HL-60 (cell line): ENCODE measurements at regions not wholly inside any gene's neighbourhood (a gene's known extent, or its start where the extent isn't known, plus 50 kb on each side); places are given as distances from the start of the nearest gene placed in this dataset.

Experiments used
- DNase-seq, 2 experiments: peaks; one replicate each; pipeline ENCODE4 v3.0.0-alpha.2; 2010 to 2020; ENCODE audit warnings: low read depth in 1 of 2, low spot score in 1 of 2
- H3K27ac ChIP-seq: fragments of 250-450 bp; sonication (Bioruptor Pico); replicated peaks from 2 replicates; pipeline ENCODE4 v1.5.1; 2020; ENCODE audit warnings: mild to moderate bottlenecking, moderate library complexity
- H3K27me3 ChIP-seq: fragments of 250-450 bp; sonication (Bioruptor Pico); 2 replicates; pipeline ENCODE4 v1.5.1; 2021; ENCODE audit warnings: mild to moderate bottlenecking, moderate library complexity; ENCODE audit not compliant: insufficient read depth, poor library complexity, severe bottlenecking
- H3K4me3 ChIP-seq: replicated peaks from 2 replicates; pipeline ENCODE4 v1.5.1; 2011; ENCODE audit warnings: mild to moderate bottlenecking, control low read depth, low read length; ENCODE audit not compliant: insufficient read depth
- GABPA ChIP-seq: IDR thresholded peaks from 2 replicates; pipeline ENCODE4 v1.6.1; 2012; ENCODE audit warnings: low read depth
- POLR2AphosphoS5 ChIP-seq: IDR thresholded peaks from 2 replicates; pipeline ENCODE4 v1.6.1; 2012; ENCODE audit warnings: low read depth
- SPI1 ChIP-seq: IDR thresholded peaks from 2 replicates; pipeline ENCODE4 v1.6.1; 2012; ENCODE audit warnings: low read depth, mild to moderate bottlenecking, borderline replicate concordance
- TF ChIP-seq, protein P1 (sequence below): IDR thresholded peaks from one replicate; pipeline ENCODE4 v1.5.1; 2011; ENCODE audit warnings: low read length, control low read depth, inconsistent platforms; ENCODE audit not compliant: insufficient read depth
- TF ChIP-seq, protein P2 (sequence below): IDR thresholded peaks from 2 replicates; pipeline ENCODE4 v1.6.1; 2012; ENCODE audit warnings: low read depth; ENCODE audit not compliant: insufficient replicate concordance

DNA sequence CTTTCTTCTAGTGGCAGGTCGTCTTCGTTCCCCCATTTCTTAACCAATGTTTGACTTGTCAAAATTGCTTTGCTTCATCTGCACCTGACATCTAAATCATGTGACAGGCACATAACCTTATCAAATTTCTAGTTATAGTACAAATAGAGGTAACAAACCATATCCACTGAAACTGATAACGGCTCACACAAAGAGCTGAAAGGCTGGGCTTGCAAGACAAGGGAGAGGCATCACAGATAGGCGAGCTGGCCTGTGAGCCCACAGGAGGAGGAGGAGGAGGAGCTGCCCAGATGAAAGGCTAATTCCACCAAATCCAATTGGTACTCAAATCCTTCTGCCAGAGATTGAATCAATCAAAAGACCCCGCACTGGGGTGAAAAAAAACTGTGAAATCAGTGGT, 80.2 kb upstream of the NEBL start:
- Histone ChIP-seq H3K4me3 (no peak overlapping the region), H3K27me3 (no peaks in the 10 kb centered on the region), H3K27ac (no peak overlapping the region)
- DNase-seq: no peak
- TF ChIP-seq GABPA (no peak), SPI1 (no peak), POLR2AphosphoS5 (no peak)
- TF ChIP-seq, protein P1, sequence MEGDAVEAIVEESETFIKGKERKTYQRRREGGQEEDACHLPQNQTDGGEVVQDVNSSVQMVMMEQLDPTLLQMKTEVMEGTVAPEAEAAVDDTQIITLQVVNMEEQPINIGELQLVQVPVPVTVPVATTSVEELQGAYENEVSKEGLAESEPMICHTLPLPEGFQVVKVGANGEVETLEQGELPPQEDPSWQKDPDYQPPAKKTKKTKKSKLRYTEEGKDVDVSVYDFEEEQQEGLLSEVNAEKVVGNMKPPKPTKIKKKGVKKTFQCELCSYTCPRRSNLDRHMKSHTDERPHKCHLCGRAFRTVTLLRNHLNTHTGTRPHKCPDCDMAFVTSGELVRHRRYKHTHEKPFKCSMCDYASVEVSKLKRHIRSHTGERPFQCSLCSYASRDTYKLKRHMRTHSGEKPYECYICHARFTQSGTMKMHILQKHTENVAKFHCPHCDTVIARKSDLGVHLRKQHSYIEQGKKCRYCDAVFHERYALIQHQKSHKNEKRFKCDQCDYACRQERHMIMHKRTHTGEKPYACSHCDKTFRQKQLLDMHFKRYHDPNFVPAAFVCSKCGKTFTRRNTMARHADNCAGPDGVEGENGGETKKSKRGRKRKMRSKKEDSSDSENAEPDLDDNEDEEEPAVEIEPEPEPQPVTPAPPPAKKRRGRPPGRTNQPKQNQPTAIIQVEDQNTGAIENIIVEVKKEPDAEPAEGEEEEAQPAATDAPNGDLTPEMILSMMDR: no peak
- TF ChIP-seq, protein P2, sequence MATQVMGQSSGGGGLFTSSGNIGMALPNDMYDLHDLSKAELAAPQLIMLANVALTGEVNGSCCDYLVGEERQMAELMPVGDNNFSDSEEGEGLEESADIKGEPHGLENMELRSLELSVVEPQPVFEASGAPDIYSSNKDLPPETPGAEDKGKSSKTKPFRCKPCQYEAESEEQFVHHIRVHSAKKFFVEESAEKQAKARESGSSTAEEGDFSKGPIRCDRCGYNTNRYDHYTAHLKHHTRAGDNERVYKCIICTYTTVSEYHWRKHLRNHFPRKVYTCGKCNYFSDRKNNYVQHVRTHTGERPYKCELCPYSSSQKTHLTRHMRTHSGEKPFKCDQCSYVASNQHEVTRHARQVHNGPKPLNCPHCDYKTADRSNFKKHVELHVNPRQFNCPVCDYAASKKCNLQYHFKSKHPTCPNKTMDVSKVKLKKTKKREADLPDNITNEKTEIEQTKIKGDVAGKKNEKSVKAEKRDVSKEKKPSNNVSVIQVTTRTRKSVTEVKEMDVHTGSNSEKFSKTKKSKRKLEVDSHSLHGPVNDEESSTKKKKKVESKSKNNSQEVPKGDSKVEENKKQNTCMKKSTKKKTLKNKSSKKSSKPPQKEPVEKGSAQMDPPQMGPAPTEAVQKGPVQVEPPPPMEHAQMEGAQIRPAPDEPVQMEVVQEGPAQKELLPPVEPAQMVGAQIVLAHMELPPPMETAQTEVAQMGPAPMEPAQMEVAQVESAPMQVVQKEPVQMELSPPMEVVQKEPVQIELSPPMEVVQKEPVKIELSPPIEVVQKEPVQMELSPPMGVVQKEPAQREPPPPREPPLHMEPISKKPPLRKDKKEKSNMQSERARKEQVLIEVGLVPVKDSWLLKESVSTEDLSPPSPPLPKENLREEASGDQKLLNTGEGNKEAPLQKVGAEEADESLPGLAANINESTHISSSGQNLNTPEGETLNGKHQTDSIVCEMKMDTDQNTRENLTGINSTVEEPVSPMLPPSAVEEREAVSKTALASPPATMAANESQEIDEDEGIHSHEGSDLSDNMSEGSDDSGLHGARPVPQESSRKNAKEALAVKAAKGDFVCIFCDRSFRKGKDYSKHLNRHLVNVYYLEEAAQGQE: no peak

DNA sequence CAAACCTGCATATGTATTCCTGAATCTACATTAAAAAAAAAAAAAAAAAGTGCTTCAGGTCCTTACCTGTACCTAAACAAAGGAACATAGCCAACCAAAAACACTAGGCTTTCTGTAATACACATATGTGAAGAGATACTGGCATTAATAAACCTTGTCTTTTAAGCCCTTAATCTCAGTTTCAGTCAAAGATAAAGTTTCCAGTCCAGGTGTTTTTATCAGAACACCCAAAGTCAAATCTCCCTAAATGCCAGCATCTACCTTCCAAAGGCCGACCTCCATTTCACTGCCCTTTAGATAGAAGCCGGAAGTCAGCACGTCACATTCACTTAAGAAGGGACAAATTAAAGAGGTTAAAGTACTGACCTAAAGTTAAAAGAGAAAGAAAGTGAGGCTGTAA, 79.8 kb upstream of the NEBL start:
- no peak overlapping the region for H3K27ac ChIP-seq
- H3K4me3 ChIP-seq: no peak overlapping the region
- TF ChIP-seq GABPA (no peak), SPI1 (no peak), POLR2AphosphoS5 (no peak)
- TF ChIP-seq, protein P1: no peak
- TF ChIP-seq, protein P2: no peak
- no peak for DNase-seq
- H3K27me3 ChIP-seq: no peaks in the 10 kb centered on the region

DNA sequence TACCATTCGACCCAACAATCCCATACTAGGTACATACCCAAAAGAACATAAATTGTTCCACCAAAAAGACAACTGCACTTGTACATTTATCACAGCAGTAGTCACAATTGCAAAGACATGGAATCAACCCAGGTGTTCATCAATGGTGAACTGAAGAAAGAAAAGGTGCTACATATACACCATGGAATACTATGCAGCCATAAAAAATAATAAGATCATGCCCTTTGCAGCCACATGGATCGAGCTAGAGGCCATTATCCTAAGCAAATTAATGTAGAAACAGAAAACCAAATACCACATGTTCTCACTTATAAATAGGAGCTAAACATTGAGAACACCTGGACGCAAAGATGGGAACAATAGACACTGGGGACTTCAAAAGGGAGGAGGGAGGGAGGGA, 79.3 kb upstream of the NEBL start:
- H3K27ac ChIP-seq: no peak overlapping the region
- no peak for DNase-seq
- TF ChIP-seq POLR2AphosphoS5 (no peak), SPI1 (no peak), GABPA (no peak)
- TF ChIP-seq, protein P1: no peak
- TF ChIP-seq, protein P2: no peak
- H3K4me3 ChIP-seq: no peak overlapping the region
- no peaks in the 10 kb centered on the region for H3K27me3 ChIP-seq
